Fibroblast of peridontal ligament (primary cell): ENCODE measurements at regions not wholly inside any gene's neighbourhood (a gene's known extent, or its start where the extent isn't known, plus 50 kb on each side); places are given as distances from the start of the nearest gene placed in this dataset.

Experiments used
- DNase-seq: peaks from one replicate; pipeline ENCODE4 v3.0.0-alpha.2; 2010; ENCODE audit errors: extremely low read depth

GRCh38 chr10:78737883-78738856 is 330.6 kb upstream of the ZMIZ1 start:
- no peak for DNase-seq

GRCh38 chr10:78738861-78739260 is 329.9 kb upstream of the ZMIZ1 start:
- DNase-seq: no peak

- no peak for DNase-seq
Measured at GRCh38 chr10:78739444-78740053, 329.2 kb upstream of the ZMIZ1 start.

- DNase-seq: peak; percentile 67
Measured at GRCh38 chr10:78740976-78741915, 327.5 kb upstream of the ZMIZ1 start.

- no peak for DNase-seq
Measured at GRCh38 chr10:78742406-78742729, 326.4 kb upstream of the ZMIZ1 start.

- peak; percentile 19 for DNase-seq
Measured at GRCh38 chr10:78742730-78743615, 325.8 kb upstream of the ZMIZ1 start.

GRCh38 chr10:78744056-78744455 is 324.7 kb upstream of the ZMIZ1 start:
- DNase-seq: no peak

- DNase-seq: no peak
Measured at GRCh38 chr10:78744491-78745090, 324.2 kb upstream of the ZMIZ1 start.

- DNase-seq: no peak
Measured at GRCh38 chr10:78745441-78745840, 323.3 kb upstream of the ZMIZ1 start.

- no peak for DNase-seq
Measured at GRCh38 chr10:78746155-78746763, 322.5 kb upstream of the ZMIZ1 start.

GRCh38 chr10:78747401-78748234 is 321.1 kb upstream of the ZMIZ1 start:
- DNase-seq: no peak

GRCh38 chr10:78748235-78748533 is 320.6 kb upstream of the ZMIZ1 start:
- DNase-seq: no peak

- no peak for DNase-seq
Measured at GRCh38 chr10:78749200-78749599, 319.6 kb upstream of the ZMIZ1 start.

- no peak for DNase-seq
Measured at GRCh38 chr10:78749898-78750297, 318.9 kb upstream of the ZMIZ1 start.

- DNase-seq: no peak
Measured at GRCh38 chr10:78750418-78750817, 318.3 kb upstream of the ZMIZ1 start.

- no peak for DNase-seq
Measured at GRCh38 chr10:78751716-78752115, 317.1 kb upstream of the ZMIZ1 start.

- no peak for DNase-seq
Measured at GRCh38 chr10:78752221-78752620, 316.5 kb upstream of the ZMIZ1 start.

- DNase-seq: no peak
Measured at GRCh38 chr10:78752708-78753107, 316.1 kb upstream of the ZMIZ1 start.

GRCh38 chr10:78754269-78755062 is 314.3 kb upstream of the ZMIZ1 start:
- DNase-seq: peak; percentile 81
